Endothelial cell (in vitro differentiated cells): ENCODE measurements at regions not wholly inside any gene's neighbourhood (a gene's known extent, or its start where the extent isn't known, plus 50 kb on each side); places are given as distances from the start of the nearest gene placed in this dataset.
"Not testable (repeated sequence)": the region's sequence is repeated elsewhere in the genome, so short reads cannot be mapped to it uniquely, and the experiment has no call there.

Experiments used
- DNase-seq: peaks from one replicate; pipeline ENCODE4 v3.0.0; 2021; ENCODE audit warnings: low spot score
- H3K27ac Mint-ChIP-seq: one replicate; pipeline ENCODE4 v1.8.0; 2021; ENCODE audit warnings: mixed read lengths, inconsistent platforms; ENCODE audit not compliant: unreplicated experiment
- H3K27me3 Mint-ChIP-seq: one replicate; pipeline ENCODE4 v1.8.0; 2021; ENCODE audit warnings: mild to moderate bottlenecking, moderate library complexity, mixed read lengths, inconsistent platforms; ENCODE audit not compliant: unreplicated experiment
- H3K36me3 Mint-ChIP-seq: one replicate; pipeline ENCODE4 v1.8.0; 2021; ENCODE audit warnings: mild to moderate bottlenecking, low read depth, mixed read lengths, inconsistent platforms; ENCODE audit not compliant: unreplicated experiment
- H3K4me1 Mint-ChIP-seq: one replicate; pipeline ENCODE4 v1.8.0; 2021; ENCODE audit warnings: mild to moderate bottlenecking, mixed read lengths, inconsistent platforms; ENCODE audit not compliant: unreplicated experiment
- H3K4me3 Mint-ChIP-seq: one replicate; pipeline ENCODE4 v1.8.0; 2021; ENCODE audit warnings: mild to moderate bottlenecking, mixed read lengths, inconsistent platforms; ENCODE audit not compliant: unreplicated experiment
- H3K9me3 Mint-ChIP-seq: one replicate; pipeline ENCODE4 v1.8.0; 2021; ENCODE audit warnings: mixed read lengths, inconsistent platforms; ENCODE audit not compliant: unreplicated experiment
- TF ChIP-seq, protein P1 (sequence below): fragments of 200-600 bp; sonication (generic); IDR thresholded peaks from one replicate; pipeline ENCODE4 v1.5.0; 2021; ENCODE audit warnings: antibody characterized with exemption; ENCODE audit not compliant: unreplicated experiment

GRCh38 chr17:70290770-70291169 lies 121.4 kb downstream of the KCNJ2 start:
- Mint-ChIP-seq H3K4me3 (no peak overlapping the region), H3K27me3 (no peaks in the 10 kb centered on the region), H3K36me3 (no peaks in the 10 kb centered on the region), H3K9me3 (no peaks in the 10 kb centered on the region), H3K27ac (no peak overlapping the region), H3K4me1 (peaks cover 4% of the 10 kb centered on the region)
- no peak for DNase-seq
- TF ChIP-seq, protein P1, sequence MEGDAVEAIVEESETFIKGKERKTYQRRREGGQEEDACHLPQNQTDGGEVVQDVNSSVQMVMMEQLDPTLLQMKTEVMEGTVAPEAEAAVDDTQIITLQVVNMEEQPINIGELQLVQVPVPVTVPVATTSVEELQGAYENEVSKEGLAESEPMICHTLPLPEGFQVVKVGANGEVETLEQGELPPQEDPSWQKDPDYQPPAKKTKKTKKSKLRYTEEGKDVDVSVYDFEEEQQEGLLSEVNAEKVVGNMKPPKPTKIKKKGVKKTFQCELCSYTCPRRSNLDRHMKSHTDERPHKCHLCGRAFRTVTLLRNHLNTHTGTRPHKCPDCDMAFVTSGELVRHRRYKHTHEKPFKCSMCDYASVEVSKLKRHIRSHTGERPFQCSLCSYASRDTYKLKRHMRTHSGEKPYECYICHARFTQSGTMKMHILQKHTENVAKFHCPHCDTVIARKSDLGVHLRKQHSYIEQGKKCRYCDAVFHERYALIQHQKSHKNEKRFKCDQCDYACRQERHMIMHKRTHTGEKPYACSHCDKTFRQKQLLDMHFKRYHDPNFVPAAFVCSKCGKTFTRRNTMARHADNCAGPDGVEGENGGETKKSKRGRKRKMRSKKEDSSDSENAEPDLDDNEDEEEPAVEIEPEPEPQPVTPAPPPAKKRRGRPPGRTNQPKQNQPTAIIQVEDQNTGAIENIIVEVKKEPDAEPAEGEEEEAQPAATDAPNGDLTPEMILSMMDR, result no peak

DNA sequence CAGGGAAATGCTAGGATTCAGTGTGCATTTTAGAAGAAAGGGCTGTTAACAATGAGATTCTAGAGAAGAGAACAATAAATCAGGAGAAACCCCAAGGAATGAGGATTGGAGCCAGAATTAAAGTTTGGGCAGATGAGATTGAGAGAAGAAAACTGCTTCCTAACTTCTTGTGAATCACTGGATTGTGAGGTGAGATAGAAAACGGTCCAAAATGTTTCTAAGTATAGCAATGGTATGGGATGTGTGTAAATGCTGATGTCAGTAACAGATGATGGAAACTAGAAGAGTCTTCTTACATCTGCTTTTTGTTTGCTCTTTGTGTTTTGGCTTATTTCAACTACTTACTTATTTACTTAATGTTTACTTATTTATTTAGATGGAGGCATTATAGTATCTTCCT lies 123.0 kb downstream of the KCNJ2 start:
- Mint-ChIP-seq H3K4me3 (no peak overlapping the region), H3K27me3 (no peaks in the 10 kb centered on the region), H3K4me1 (peaks cover 4% of the 10 kb centered on the region), H3K36me3 (no peaks in the 10 kb centered on the region), H3K27ac (no peak overlapping the region), H3K9me3 (no peaks in the 10 kb centered on the region)
- TF ChIP-seq, protein P1, result no peak
- DNase-seq, result no peak

DNA sequence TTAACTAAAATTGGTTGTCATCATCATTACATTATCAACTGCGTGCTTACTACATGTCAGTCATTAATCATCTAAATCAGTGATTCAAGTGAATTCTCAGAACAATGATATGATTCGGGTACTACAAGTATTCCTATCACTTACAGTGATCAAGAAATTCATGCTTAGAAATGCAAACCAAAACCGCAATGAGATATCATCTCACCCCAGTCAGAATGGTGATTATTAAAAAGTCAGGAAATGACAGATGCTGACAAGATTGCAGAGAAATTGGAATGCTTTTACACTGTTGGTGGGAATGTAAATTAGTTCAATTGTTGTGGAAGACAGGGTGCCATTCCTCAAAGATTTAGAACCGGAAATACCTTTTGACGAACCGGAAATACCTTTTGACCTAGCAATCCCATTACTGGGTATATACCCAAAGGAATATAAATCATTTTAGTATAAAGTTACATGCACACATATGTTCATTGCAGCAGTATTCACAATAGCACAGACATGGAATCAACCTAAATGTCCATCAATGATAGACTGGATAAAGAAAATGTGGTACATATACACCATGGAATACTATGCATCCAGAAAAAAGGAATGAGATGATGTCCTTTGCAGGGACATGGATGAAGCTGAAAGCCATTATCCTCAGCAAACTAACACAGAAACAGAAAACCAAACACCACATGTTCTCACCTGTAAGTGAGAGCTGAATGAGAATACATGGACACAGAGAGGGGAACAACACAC lies 124.4 kb downstream of the KCNJ2 start:
- H3K27me3 Mint-ChIP-seq, H3K4me1 Mint-ChIP-seq, H3K36me3 Mint-ChIP-seq, DNase-seq, H3K4me3 Mint-ChIP-seq, H3K9me3 Mint-ChIP-seq, H3K27ac Mint-ChIP-seq: not testable (repeated sequence)

DNA sequence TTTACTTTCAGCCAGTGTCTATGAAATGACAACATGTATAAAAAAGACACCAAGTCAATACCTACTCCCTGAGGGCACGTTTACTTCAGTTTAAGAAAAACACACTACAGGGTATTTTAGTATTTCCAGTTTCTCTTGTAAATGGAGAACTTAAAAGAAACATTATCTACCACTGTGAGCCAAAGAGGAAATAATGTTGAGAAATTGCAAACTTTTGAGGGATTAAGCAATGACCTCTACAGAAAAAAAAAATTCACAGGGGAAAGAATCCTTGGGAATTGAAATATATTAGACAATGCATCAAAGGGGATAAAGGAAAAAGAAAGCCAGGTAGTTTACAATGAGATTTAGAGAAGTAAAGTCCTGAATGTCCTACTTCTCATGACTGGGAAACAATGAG lies 126.0 kb downstream of the KCNJ2 start:
- Mint-ChIP-seq H3K27ac (no peak overlapping the region), H3K4me3 (no peak overlapping the region), H3K4me1 (peaks cover 4% of the 10 kb centered on the region), H3K36me3 (no peaks in the 10 kb centered on the region), H3K9me3 (no peaks in the 10 kb centered on the region), H3K27me3 (no peaks in the 10 kb centered on the region)
- TF ChIP-seq, protein P1, result no peak
- DNase-seq, result no peak

GRCh38 chr17:70295731-70296130 lies 126.4 kb downstream of the KCNJ2 start:
- TF ChIP-seq, protein P1, result no peak
- no peaks in the 10 kb centered on the region for H3K9me3 Mint-ChIP-seq
- H3K4me3 Mint-ChIP-seq, result no peak overlapping the region
- DNase-seq, result no peak
- peaks cover 4% of the 10 kb centered on the region for H3K4me1 Mint-ChIP-seq
- no peaks in the 10 kb centered on the region for H3K36me3 Mint-ChIP-seq
- H3K27ac Mint-ChIP-seq, result no peak overlapping the region
- no peaks in the 10 kb centered on the region for H3K27me3 Mint-ChIP-seq
